ENCODE measurements at regions not wholly inside any gene's neighbourhood (a gene's known extent, or its start where the extent isn't known, plus 50 kb on each side); places are given as distances from the start of the nearest gene placed in this dataset.
"Not testable (repeated sequence)": the region's sequence is repeated elsewhere in the genome, so short reads cannot be mapped to it uniquely, and the experiment has no call there.

DNA sequence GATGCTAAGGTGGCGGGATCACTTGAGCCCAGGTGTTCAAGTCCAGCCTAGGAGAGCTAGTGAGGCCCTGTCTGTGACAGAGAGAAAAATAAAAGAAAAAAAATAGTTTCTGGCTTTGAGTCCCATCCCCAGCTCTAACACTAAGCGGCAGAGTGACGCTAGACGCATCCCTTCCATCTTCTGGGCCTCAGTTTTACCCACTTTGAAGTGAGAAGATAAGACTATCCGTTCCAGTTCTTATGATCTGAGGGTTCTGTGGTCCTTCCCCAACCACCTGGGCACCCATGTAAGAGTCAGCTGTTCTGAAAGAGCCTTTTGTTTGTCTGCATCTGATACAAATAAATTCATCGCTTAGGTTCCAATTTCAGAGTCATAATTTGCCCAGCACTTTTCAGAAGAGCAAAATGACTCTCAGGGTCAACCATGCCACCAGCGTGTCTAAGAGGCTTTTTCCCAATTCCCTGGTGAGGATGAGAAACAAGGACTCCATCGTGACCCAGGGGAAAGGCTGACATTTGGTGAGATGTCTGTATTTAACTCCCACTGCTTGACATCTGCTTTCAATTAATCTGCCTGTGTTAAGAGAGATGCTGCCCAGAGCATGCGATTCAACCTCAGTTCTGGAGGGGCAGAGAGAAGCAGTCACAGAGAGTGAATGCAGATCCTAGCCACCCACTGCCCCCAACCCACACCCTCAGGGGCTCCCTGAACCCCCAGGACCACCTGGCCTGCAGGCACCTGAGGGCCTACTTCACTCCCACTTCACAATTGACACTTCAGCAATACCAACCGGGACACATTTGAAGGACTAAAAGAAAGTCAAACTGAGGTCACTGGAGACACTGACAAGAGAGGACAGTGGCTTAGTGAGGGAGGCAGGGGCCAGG is 131.6 kb upstream of the TOP1 start:
- no peak overlapping the region for H3K27ac Mint-ChIP-seq
- DNase-seq (ENCODE audit: low spot score) = no peak

DNA sequence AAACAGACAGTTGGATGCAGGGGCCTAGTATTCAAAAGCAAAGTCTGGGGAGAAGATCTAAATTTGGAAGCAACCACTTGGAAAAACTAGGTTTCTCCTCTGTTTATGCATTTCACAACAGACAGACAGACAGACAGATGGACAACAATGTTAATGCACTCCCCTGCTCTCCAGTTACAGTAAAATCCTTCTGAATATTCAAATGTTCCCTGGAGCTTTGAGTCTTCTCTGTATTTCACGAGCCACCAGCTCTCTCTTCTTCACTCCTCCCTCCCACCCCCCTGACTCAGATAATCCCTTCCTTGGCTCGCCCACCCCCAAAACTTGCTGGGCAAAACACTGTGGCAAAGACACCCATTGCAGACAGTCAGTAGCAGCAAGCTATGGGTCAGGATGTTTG is 129.3 kb upstream of the TOP1 start:
- peaks cover 32% of the 10 kb centered on the region for H3K27me3 Mint-ChIP-seq (ENCODE audit: low read depth)
- no peaks in the 10 kb centered on the region for H3K36me3 Mint-ChIP-seq (ENCODE audit: low read depth)
- intact Hi-C loops (cut with micrococcal nuclease) = no loop called here
- H3K27ac Mint-ChIP-seq = no peak overlapping the region
- no peaks in the 10 kb centered on the region for H3K9me3 Mint-ChIP-seq
- H3K4me3 Mint-ChIP-seq (ENCODE audit: low read depth) = no peak overlapping the region
- no peaks in the 10 kb centered on the region for H3K4me1 Mint-ChIP-seq (ENCODE audit: low read depth)
- no peak for DNase-seq (ENCODE audit: low spot score)

More for the DNA sequence above, 131.6 kb upstream of the TOP1 start:
- Mint-ChIP-seq H3K4me1 (ENCODE audit: low read depth) (no peaks in the 10 kb centered on the region), H3K36me3 (ENCODE audit: low read depth) (no peaks in the 10 kb centered on the region), H3K9me3 (no peaks in the 10 kb centered on the region), H3K27me3 (ENCODE audit: low read depth) (peaks cover 29% of the 10 kb centered on the region), H3K4me3 (ENCODE audit: low read depth) (no peak overlapping the region)
- intact Hi-C loops (cut with micrococcal nuclease) = no loop called here

DNA sequence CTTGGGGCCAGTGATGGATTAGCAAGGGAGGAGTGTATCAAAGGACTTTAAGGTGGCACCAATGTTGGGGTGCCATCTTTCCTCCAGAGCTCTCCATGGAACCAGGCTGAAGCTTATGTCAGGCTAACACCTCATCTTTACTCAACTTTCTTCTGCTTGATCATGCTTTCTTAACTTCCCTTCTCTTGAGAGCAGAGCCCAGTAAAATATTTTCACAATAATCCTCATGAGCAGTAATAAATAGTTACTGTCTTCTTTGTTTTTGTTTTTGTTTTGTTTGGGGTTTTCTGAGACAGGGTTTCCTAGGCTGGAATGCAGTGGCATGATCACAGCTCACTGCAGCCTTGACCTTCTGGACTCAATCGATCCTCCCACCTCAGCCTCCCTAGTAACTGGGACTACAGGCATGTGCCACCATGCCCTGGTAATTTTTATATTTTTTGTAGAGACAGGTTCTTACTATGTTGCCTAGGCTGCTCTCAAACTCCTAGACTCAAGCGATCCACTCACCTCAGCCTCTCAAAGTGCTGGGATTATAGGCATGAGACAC is 127.9 kb upstream of the TOP1 start:
- Mint-ChIP-seq H3K36me3 (ENCODE audit: low read depth) (no peaks in the 10 kb centered on the region), H3K27ac (no peak overlapping the region), H3K4me1 (ENCODE audit: low read depth) (peaks cover 3% of the 10 kb centered on the region), H3K4me3 (ENCODE audit: low read depth) (no peak overlapping the region), H3K9me3 (no peaks in the 10 kb centered on the region), H3K27me3 (ENCODE audit: low read depth) (peaks cover 32% of the 10 kb centered on the region)
- intact Hi-C loops (cut with micrococcal nuclease) = no loop called here
- no peak for DNase-seq (ENCODE audit: low spot score)

DNA sequence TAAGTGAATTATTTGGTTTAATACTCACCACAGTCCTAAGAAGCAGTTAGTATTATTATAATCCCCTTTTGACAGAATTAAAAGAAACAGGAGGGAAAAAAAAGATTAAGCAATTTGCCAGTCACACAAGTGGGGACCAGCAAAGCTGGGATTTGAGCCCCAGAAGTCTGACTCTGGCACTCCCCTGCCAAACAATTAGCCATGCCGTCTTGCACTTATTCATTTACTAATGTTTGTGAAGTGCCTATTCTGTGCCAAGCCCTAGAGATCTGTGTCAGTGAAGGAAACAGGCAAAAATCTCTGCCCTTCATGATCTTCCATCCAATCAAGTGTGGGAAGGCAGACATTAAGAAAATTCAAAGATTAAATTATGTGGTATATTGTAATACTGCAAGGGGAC is 126.0 kb upstream of the TOP1 start:
- DNase-seq (ENCODE audit: low spot score) = no peak
- H3K4me1 Mint-ChIP-seq (ENCODE audit: low read depth) = peaks cover 3% of the 10 kb centered on the region
- no peaks in the 10 kb centered on the region for H3K36me3 Mint-ChIP-seq (ENCODE audit: low read depth)
- intact Hi-C loops (cut with micrococcal nuclease) = no loop called here
- peaks cover 20% of the 10 kb centered on the region for H3K27me3 Mint-ChIP-seq (ENCODE audit: low read depth)
- H3K9me3 Mint-ChIP-seq = peaks cover 3% of the 10 kb centered on the region
- H3K27ac Mint-ChIP-seq = no peak overlapping the region
- H3K4me3 Mint-ChIP-seq (ENCODE audit: low read depth) = no peak overlapping the region

DNA sequence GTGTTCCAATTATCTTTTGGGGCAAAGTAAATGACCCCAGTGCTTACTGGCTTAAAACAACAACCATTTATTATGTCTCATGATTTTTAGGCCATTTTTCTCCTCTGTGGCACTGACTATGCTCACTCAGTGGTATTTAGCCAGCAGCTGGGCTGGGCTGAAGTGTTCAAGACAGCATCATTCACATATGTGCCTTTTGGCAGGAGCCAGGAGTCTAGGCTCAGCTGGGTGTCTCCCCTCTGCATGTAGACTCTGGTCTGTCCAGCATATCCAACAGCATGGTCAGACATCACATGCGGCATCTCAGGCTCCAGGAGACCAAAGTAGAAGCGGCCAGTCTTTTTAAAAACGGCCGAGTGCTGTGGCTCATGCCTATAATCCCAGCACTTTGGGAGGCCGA is 120.3 kb upstream of the TOP1 start:
- intact Hi-C loops (cut with micrococcal nuclease) = no loop called here
- Mint-ChIP-seq H3K4me1 (ENCODE audit: low read depth) (peaks cover 3% of the 10 kb centered on the region), H3K27me3 (ENCODE audit: low read depth) (peaks cover 4% of the 10 kb centered on the region), H3K27ac (no peak overlapping the region), H3K36me3 (ENCODE audit: low read depth) (no peaks in the 10 kb centered on the region), H3K9me3 (peaks cover 3% of the 10 kb centered on the region), H3K4me3 (ENCODE audit: low read depth) (no peak overlapping the region)
- no peak for DNase-seq (ENCODE audit: low spot score)

DNA sequence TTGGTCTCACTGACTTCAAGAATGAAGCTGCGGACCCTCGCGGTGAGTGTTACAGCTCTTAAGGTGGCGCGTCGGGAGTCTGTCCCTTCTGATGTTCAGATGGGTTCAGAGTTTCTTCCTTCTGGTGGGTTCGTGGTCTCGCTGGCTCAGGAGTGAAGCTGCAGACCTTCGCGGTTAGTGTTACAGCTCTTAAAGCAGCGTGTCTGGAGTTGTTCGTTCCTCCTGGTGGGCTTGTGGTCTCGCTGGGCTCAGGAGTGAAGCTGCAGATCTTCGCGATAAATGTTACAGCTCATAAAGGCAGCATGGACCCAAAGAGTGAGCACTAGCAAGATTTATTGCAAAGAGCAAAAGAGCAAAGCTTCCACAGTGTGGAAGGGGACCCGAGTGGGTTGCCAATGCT is 119.1 kb upstream of the TOP1 start:
- H3K4me3 Mint-ChIP-seq (ENCODE audit: low read depth); H3K36me3 Mint-ChIP-seq (ENCODE audit: low read depth); H3K9me3 Mint-ChIP-seq; H3K27me3 Mint-ChIP-seq (ENCODE audit: low read depth); DNase-seq (ENCODE audit: low spot score); H3K27ac Mint-ChIP-seq; intact Hi-C loops (cut with micrococcal nuclease); H3K4me1 Mint-ChIP-seq (ENCODE audit: low read depth): not testable (repeated sequence)

DNA sequence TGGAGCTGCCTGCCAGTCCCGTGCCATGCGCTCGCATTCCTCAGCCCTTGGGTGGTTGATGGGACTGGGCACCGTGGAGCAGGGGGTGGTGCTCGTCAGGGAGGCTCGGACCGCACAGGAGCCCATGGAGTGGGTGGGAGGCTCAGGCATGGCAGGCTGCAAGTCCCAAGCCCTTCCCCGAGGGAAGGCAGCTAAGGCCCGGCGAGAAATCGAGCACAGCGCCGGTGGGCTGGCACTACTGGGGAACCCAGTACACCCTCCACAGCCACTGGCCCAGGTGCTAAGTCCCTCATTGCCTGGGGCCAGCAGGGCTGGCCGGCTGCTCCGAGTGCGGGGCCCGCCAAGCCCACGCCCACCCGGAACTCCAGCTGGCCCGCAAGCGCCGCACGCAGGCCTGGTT is 118.2 kb upstream of the TOP1 start:
- intact Hi-C loops (cut with micrococcal nuclease); H3K4me3 Mint-ChIP-seq (ENCODE audit: low read depth); H3K4me1 Mint-ChIP-seq (ENCODE audit: low read depth); H3K9me3 Mint-ChIP-seq; H3K27ac Mint-ChIP-seq; H3K36me3 Mint-ChIP-seq (ENCODE audit: low read depth); DNase-seq (ENCODE audit: low spot score); H3K27me3 Mint-ChIP-seq (ENCODE audit: low read depth): not testable (repeated sequence)

DNA sequence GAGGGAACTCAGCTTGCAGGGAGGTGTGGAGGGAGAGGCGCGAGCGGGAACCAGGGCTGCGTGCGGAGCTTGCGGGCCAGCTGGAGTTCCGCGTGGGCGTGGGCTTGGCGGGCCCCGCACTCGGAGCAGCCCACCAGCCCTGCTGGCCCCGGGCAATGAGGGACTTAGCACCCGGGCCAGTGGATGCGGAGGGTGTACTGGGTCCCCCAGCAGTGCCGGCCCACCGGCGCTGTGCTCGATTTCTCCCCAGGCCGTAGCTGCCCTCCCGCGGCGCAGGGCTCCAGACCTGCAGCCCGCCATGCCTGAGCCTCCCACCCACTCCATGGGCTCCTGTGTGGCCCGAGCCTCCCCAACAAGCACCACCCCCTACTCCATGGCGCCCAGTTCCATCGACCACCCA is 117.5 kb upstream of the TOP1 start:
- DNase-seq (ENCODE audit: low spot score); H3K27me3 Mint-ChIP-seq (ENCODE audit: low read depth); H3K36me3 Mint-ChIP-seq (ENCODE audit: low read depth); H3K4me1 Mint-ChIP-seq (ENCODE audit: low read depth); H3K4me3 Mint-ChIP-seq (ENCODE audit: low read depth); H3K9me3 Mint-ChIP-seq; intact Hi-C loops (cut with micrococcal nuclease); H3K27ac Mint-ChIP-seq: not testable (repeated sequence)

DNA sequence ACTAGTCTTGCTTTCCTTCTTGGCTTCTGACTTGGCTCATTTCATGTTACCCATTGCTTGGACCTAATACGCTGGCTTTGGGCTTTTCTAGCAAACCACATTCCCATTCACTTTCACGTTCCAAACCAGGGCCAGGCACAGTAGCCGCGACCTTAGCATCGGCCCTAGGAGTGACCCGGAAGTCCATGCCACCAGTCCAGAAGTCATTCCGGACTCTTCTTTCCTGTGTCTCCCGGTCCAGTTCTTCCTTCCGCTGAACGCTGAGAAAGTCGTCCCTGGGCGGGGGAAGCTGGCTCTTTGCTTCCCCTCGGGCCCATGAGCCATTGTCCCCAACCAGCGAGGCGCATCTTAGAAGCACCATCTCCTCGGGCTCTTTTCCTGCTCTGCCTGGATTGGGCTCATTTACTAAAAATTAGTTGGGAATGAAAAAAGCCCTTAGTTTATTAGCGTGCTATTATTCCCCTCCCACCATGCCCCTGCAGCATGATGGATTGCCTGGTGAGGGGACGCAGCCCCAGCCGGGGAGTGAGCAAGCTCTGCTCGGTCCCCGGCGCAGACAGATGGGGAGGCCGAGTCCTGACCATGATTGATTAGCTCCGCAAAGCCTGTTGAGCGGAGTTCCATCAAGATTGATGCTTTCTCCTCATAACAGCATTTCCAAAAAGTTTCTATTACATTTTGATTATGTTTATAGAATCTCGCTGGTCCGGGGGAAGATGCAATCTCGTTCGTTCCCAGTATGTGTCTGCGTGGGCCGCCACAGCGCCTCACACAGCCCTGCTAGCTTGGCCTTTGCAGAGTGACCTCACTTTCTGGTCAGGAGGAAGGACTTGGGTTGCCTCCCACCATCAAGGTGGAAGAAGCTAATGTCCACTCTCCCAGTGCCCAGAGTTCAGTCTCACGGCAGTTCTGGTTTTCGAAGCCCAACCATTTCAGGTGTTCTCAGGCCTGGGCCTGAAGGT is 115.1 kb upstream of the TOP1 start:
- no peak for DNase-seq (ENCODE audit: low spot score)
- no peaks in the 10 kb centered on the region for H3K9me3 Mint-ChIP-seq
- H3K27me3 Mint-ChIP-seq (ENCODE audit: low read depth) = peaks cover 2% of the 10 kb centered on the region
- intact Hi-C loops (cut with micrococcal nuclease) = no loop called here
- no peaks in the 10 kb centered on the region for H3K4me1 Mint-ChIP-seq (ENCODE audit: low read depth)
- no peak overlapping the region for H3K4me3 Mint-ChIP-seq (ENCODE audit: low read depth)
- no peak overlapping the region for H3K27ac Mint-ChIP-seq
- H3K36me3 Mint-ChIP-seq (ENCODE audit: low read depth) = no peaks in the 10 kb centered on the region

DNA sequence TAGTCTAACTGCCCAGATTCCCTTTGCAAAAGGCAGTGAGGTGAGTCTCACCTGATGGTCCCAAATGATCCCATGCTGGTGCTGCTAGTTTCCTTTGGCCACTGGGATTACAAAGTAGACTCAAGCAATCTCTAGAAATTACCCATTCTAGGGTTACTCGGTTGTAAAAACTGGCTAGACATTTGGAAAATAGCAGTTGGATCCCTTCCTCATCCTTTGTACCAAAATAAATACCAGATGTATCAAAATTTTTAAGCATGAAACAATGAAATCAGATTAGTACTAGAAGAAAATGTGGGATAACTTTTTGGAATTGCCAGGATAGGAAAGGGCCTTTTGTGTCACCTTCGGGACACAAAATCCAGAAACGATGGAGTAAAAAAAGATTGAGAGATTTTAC is 112.9 kb upstream of the TOP1 start:
- H3K27me3 Mint-ChIP-seq (ENCODE audit: low read depth) = peaks cover 2% of the 10 kb centered on the region
- intact Hi-C loops (cut with micrococcal nuclease) = no loop called here
- DNase-seq (ENCODE audit: low spot score) = no peak
- H3K9me3 Mint-ChIP-seq = no peaks in the 10 kb centered on the region
- H3K4me3 Mint-ChIP-seq (ENCODE audit: low read depth) = no peak overlapping the region
- H3K36me3 Mint-ChIP-seq (ENCODE audit: low read depth) = no peaks in the 10 kb centered on the region
- no peak overlapping the region for H3K27ac Mint-ChIP-seq
- H3K4me1 Mint-ChIP-seq (ENCODE audit: low read depth) = no peaks in the 10 kb centered on the region

DNA sequence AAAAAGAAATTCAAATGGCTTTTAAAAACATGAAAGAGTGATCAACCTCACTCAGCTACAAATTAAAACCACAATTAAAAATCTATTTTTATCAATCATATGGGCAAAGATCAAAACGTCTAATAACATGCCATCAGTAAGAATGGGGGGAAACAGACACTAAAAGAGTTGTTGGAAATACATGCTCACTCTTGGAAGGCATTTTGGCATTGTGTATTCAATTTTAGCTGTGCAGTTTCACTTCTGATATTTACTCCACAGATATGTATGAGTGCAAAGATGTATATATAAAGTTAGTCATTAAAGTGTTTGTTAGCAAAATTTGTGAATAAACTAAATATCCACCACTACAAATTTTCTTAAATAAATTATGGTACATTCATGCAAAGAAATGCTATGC is 112.3 kb upstream of the TOP1 start:
- no peak overlapping the region for H3K27ac Mint-ChIP-seq
- H3K4me3 Mint-ChIP-seq (ENCODE audit: low read depth) = no peak overlapping the region
- no peak for DNase-seq (ENCODE audit: low spot score)
- H3K4me1 Mint-ChIP-seq (ENCODE audit: low read depth) = no peaks in the 10 kb centered on the region
- no peaks in the 10 kb centered on the region for H3K9me3 Mint-ChIP-seq
- peaks cover 4% of the 10 kb centered on the region for H3K27me3 Mint-ChIP-seq (ENCODE audit: low read depth)
- intact Hi-C loops (cut with micrococcal nuclease) = no loop called here
- no peaks in the 10 kb centered on the region for H3K36me3 Mint-ChIP-seq (ENCODE audit: low read depth)

DNA sequence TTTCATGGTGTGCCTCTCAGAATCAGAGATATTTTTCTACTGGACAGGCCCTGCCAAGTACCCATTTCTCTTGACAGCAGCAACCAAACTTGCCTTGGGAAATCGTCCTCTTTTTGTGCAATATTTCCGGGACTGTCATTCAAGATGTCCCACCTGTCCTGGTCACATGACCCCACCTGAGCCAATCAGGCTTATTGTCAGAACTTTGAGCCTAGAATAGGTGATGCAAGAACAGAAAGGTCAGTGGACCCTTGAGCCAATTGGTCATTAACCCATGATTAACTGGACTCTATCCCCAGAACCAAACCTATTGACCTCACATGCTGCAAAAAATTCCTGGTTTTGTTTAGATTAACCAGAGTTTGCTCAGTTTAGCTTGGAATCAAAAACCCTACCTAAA is 108.3 kb upstream of the TOP1 start:
- no peaks in the 10 kb centered on the region for H3K4me1 Mint-ChIP-seq (ENCODE audit: low read depth)
- no peak overlapping the region for H3K27ac Mint-ChIP-seq
- no peak for DNase-seq (ENCODE audit: low spot score)
- peaks cover 5% of the 10 kb centered on the region for H3K27me3 Mint-ChIP-seq (ENCODE audit: low read depth)
- no peaks in the 10 kb centered on the region for H3K9me3 Mint-ChIP-seq
- no peak overlapping the region for H3K4me3 Mint-ChIP-seq (ENCODE audit: low read depth)
- no peaks in the 10 kb centered on the region for H3K36me3 Mint-ChIP-seq (ENCODE audit: low read depth)
- intact Hi-C loops (cut with micrococcal nuclease) = no loop called here

DNA sequence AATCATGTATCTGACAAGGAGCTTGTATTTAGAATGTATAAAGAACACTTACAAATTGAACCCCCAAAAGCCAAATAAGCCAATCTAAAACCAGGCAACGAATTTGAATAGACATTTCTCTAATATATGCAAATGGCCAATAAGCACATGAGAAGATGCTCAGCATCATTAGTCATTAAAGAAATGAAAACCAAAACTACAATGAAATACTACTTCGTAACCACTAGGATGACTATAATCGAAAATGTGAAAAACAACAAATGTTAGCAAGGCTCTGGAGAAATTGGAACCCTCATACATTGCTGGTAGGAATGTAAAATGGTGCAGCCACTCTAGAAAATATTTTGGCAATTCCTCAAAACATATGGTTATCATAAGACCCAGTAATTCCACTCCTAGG is 105.8 kb upstream of the TOP1 start:
- Mint-ChIP-seq H3K27ac (no peak overlapping the region), H3K36me3 (ENCODE audit: low read depth) (no peaks in the 10 kb centered on the region), H3K27me3 (ENCODE audit: low read depth) (peaks cover 6% of the 10 kb centered on the region), H3K4me3 (ENCODE audit: low read depth) (no peak overlapping the region), H3K9me3 (no peaks in the 10 kb centered on the region), H3K4me1 (ENCODE audit: low read depth) (no peaks in the 10 kb centered on the region)
- intact Hi-C loops (cut with micrococcal nuclease) = no loop called here
- DNase-seq (ENCODE audit: low spot score) = no peak

Measured in activated T-helper 2 cell treated with anti-CD3 and anti-CD28 coated beads, Interferon-gamma antibody, Interleukin-2, Interleukin-4, amounts not matched to agents 10 μg/mL and 5 μg/mL and 100 μg/mL, durations not matched to agents 14 hours and 24 hours and 36 hours (primary cell).